NCI-H128 (cell line): ENCODE measurements at regions not wholly inside any gene's neighbourhood (a gene's known extent, or its start where the extent isn't known, plus 50 kb on each side); places are given as distances from the start of the nearest gene placed in this dataset.

Experiments used
- DNase-seq: peaks from one replicate; lab custom pipeline; 2025; ENCODE audit not compliant: unreplicated experiment; lab: John Stamatoyannopoulos, UW

DNA sequence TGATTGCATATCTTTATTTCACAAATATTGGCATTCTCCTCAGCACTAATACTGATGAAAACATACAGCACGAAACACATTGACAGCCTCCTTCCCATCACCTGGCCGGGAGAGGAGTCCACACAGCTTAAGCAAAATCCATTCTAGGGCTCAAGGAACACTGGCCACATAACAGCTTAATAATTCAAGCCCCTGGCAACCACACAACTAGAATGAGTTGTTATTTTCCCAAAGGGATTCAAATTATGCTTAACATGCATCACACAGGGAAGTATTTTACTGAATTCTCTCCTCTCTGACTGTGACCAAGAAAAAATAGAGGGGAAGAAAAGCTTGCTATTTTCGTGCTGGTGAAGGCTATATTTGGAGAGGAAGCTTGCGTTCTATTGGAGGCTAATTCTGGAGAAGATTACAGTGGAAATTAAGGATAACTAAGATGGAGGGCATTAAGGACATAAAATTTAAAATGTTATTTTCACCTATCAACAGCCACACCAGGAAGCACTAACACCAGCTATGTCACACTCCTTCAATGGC is 198.5 kb downstream of the ADGRG6 start:
- DNase-seq: no peak

DNA sequence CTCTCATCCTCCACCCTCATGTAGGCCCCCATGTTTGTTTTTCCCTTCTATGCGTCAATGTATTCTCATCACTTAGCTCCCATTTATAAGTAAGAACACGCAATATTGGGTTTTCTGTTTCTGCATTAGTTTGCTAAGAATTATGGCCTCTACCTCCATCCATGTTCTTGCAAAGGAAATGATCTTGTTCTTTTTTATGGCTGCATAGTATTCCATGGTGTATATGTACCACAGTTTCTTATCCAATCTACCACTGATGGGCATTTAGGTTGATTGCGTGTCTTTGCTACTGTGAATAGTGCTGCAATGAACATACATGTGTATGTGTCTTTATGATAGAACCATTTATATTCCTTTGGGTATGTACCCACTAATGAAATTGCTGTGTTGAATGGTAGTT is 200.0 kb downstream of the ADGRG6 start:
- no peak for DNase-seq

DNA sequence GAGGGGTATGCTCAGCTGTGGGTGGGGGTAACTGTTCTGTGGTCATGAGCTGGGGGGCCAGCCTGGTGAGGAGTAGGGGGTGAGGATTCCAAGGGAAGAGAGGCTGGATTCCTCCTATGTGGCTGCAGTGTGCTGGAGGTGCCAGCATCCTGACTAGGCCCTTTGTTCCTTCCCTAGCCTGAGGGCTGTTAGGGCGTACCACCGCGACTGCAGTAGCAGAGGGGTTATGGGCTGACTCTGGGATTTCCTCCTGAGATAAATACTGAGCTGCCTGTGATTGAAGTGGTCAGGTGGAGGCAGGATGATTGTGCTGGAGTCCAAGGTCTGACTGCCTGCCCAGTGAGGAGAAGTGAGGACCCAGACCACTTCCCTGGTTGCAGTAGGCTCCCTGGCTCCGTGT is 205.3 kb downstream of the ADGRG6 start:
- DNase-seq: no peak

DNA sequence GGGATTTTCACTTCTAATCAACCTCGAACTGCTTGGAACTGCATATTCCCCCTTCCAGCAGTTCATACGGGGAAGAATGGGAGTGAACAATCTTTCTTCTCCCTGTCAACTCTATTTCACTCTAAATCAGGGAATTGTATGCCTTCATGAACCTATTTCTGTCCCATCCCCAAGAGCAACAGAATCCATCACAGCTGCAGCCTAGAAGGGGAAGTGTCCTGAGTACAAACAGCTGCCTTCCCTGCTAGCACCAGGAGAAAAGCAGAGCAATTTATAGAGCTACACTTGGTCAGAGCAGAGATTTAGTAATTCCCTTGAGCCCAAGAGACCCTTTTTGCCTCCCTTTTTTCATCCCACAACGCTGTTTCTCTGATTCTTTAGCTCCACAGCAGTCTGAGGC is 208.4 kb downstream of the ADGRG6 start:
- DNase-seq: no peak

DNA sequence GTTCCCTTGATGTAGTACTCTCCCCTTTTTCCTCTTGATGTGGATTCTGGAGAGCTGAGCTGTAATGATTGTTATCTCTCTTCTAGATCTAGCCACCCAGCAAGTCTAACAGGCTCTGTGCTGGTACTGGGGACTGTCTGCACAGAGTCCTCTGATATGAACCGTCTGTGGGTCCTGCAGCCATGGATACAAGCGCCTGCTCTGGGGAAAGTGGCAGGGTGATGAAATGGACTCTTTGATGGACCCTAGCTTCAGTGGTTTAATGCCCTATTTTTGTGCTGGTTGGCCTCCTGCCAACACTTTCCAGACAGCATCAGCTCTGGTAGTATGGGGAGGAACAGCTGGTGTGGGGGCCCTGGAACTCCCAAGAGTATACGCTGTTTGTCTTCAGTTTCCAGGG is 216.3 kb downstream of the ADGRG6 start:
- no peak for DNase-seq

DNA sequence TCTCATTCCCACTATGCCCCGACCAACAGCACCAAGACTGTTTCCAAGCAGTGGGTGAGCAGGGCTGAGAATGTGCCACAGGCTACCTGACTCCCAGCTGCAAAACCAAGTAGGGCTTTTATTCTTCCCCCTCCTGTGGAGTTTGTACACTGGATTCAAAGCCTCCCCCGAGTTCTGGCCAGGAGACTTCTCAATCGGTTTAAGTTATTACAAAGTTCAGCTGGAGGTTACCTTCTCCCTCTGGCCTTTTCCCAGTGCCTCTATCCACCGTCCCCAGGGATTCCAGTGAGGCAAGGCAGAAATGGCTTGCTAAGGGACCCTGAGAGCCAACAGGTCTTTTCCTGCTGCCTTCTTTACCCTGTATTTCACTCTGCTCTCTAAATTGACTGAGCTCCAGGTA is 217.0 kb downstream of the ADGRG6 start:
- DNase-seq: no peak

DNA sequence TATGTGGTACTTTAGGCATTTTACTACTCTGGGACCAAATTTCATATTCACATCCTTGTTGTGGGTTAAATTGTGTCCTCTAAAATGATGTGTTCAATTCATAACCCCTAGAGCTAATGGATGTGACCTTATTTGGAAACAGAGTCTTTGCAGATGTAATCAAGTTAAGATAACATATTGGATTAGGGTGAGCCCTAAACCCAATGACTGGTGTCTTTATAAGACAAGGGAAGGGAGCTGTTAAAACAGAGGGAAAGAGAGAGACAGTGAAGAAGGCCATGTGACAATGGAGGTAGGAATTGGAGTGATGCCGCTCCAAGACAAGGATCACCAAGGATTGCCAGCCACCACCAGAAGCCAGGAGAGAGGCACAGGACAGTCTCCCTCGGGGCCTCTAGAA is 220.0 kb downstream of the ADGRG6 start:
- no peak for DNase-seq

DNA sequence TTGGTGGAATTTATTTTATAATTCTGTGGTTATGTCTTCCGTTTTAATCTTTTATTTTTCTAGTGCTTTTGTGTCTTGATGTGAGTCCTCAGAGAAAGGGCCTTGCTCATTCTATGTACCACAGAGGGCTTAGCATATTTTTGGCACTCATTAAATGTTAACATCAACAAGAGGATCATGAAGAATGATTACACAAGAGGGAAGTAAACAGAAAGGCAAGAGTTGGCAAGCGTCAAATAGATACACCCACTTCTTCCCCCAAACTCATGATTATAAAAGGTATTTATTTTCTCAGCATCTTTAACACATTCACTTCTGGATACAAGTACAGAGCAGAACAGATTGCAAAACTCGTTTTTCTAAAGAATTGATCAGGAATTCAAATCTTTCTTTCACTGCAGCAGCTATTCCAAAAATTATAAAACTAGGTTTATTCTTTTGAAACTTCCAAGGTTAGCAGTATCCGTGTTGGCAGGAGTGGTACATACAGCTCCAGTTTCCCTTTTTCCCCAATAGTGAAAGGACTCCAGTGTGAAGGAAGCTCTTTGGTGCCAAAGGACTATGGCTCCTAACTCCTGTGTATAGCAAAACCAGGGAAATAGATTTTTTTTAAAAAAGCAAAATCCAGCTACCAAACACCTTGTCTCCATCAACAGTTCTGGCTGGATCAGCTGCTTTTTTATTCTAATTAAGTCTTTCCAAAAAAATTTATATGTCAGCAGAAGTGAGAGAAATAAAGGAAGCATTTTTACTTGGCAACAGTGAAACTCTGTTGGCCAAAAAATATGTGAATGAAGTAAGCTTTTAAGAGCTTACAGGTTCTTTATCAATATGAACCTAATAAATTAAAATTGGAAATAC is 221.9 kb downstream of the ADGRG6 start:
- DNase-seq: no peak

DNA sequence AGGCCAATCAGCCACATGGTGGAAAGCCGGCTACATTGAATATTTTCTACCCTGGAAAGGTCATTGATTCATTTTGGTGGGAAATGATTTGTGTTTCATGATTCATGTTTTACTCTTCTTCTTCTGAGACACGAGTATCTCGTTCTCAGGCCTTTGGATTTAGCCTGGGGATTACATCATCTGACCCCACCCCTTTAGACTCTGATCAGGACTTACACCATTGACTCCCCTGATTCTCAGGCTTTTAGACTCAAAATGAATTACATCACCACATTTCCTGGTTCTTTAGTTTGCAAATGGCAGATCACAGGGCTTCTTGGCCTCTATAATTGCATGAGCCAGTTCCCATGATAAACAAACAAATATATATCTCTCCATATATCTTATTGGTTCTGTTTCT is 228.8 kb downstream of the ADGRG6 start:
- DNase-seq: no peak

DNA sequence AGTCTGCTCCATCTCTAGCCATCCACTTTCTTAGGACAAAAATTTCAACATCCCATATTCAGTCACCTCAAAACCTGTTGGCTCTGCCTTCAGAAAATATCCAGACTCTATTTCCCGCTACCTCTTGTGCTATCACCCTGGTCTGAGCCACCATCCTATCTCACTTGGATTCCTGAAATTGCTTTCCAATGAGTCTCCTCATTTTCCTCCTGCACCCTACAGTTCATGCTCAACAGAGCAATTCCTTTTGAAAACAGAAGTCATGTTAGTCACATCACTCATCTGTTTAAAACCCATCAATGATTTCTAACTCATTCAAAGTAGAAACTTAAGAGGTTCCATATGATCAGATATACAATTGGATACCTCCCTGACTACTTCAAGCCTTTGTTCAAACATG is 229.9 kb downstream of the ADGRG6 start:
- no peak for DNase-seq

DNA sequence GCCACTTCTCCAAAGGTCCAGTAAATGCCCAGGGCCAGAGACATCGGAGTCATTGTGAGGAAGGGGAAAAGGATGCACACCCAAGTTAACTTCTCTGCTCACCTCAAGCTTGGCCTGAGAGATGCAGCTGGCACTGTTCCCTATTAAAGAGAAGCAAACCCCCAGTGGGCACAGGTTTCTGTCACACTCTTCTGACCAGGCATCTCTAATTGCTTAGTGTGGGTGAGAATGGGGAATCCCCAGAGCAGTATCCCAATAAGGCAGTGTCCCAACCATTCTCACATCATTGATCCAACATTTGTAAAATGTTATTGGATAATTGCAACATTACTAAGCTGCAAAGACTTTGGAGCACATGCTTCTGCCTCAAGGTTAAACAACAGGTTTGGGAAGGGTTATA is 232.3 kb downstream of the ADGRG6 start:
- DNase-seq: no peak

DNA sequence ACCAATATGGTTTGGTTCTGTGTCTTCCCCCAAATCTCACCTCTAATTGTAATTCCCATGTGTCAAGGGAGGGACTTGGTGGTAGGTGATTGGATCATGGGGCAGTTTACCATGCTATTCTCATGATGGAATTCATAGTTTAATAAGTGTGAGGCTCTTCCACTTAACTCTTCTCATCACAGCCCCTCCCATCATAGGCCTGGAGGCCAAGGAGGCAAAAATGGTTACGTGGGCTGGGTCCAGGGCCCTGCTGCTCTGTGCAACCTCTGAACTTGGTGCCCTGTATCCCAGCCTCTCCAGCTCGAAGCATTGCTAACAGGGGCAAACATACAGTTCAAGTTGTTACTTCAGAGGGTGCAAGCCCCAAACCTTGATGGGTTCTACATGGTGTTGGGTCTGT is 232.7 kb downstream of the ADGRG6 start:
- DNase-seq: no peak

DNA sequence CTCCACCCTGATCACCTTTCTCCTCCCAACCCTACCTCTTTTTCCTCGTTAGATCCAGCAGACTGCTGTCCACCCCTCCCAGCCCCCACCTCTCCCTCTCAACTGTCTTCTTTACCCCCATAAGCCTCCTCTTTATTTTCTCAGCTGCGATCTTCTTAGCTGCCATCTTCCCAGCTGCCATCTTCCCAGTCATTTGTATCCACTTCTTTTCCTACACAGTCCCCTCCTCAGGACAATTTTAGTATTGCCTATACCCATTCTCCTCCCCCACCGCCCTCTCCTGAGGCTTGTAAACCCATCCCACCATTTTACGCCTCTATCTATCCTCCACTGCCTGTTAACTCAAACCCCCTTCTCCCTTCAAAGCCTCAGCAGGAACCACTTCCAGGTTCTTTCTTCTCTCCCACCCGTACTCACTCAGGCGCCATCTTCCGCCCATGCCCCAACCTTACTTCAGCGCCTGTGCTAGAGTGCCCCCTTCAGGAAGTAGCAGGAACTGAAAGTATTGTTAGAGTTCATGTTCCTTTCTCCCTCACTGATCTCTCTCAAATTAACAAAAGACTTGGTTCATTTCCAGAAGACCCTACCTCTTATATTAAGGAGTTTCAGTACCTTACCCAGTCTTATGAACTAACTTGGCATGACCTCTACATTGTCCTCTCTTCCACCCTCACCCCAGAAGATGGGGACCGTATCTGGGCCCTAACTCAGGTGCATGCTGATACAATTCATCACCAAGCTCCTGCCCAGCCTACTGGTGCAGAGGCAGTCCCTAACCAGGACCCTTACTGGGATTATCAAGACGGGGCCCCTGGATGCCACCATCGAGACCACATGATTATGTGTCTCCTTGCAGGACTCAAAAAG is 236.0 kb downstream of the ADGRG6 start:
- no peak for DNase-seq

DNA sequence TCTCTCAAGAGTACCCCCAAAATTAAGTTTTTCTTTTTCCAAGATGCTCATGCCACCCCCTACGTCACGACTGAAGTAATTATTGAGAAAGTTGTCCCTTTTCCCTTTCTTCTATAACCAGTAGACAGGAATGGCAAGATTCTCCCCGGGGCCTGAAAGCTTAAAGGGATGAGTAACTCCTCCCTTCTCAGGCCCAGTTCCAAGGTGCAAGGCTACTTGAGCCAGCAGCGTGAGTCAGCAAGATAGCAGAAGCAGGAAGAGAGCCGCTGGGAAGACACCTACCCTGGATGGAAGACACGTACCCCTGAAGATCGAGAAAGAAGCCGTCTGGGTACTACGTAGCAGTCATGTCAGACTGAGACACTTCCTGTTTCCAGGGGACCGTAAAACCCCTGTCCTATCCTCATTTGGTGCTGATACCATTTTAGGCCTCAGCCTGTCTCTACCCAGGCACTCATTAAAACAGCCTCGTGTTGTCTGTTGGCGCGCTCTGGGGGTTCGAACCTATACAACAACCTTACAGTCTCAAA is 241.0 kb downstream of the ADGRG6 start:
- no peak for DNase-seq

DNA sequence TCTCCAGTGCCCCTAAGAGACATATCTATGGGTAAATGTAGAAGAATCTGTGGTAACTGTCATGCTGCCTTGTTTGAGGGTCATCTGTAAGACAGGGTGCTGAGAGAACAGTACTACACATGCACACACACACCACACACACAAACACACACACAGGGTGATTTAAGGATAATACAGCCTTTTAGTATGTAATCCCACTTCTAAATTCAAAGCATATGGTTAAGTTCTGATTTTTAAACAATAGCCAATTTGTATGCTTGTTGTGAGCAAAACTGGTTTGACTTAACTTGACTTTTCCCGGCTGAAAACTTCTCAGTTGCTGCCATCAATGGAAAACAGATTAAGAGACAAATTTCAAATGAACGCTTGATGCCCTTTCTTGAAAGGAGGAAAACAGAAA is 241.8 kb downstream of the ADGRG6 start:
- DNase-seq: no peak

DNA sequence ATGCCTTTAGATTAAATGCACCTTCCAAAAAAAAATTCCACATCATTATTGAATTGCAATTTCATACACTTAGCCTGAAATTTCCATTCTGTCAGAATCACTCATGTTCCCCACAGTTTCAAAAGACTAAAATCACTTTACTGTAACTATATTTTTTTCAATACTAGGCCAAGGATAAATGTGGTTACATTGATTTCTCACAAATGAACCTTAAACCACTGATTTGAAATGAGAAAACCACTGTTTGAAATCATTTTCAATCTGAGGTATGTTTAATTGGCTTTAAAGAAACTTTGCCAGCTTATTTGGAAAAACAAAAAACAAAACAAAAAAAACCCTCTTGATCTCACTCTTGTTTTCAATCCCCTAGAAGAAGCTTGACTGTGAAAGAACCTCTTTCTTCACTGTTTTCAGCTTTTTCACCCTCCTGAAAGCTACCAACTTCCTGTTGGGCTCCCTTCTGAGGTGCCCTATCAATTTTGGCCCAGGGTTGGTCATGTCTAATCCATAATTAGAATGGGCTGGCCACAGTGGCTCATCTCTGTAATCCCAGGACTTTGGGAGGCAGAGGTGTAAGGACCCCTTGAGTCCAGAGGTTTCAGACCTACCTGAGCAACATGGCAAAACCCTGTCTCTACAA is 242.5 kb downstream of the ADGRG6 start:
- no peak for DNase-seq

DNA sequence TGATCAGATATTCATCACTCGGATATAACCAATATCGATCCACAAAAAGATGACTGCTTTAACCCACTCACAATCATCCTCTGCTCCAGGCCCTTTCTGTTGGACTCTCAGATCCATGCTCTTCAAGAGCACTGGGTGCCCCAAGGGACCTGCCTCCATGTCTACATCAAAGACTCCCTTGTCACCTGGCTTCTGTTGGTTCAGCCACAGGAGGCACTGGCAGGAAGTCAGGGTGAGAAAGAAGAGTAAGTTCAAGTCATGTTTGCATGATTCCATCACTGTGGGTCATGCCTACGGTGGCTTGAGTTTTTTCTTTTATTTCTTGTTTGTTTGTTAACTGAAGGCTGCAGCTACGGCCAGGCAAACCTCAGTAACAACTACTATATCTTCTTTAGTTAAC is 243.3 kb downstream of the ADGRG6 start:
- no peak for DNase-seq

DNA sequence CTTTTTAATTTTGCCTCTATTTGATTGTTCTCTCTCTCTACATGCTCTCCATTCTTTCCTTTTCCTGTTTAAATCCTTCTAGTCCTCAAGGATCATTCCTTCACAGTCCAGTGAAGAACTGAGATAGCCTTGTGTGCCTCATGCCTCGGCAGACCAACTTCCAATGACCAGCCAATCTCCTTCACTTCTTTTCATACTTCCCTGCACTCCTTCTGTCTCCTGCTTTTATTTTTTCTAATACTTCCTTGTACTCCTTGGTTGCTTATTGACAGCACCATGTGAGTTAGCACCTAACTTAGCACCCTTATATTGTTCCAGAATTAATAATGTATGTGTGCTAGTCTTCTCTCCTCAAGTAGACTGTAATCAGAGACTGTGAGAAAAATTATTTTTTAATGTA is 246.8 kb downstream of the ADGRG6 start:
- no peak for DNase-seq

DNA sequence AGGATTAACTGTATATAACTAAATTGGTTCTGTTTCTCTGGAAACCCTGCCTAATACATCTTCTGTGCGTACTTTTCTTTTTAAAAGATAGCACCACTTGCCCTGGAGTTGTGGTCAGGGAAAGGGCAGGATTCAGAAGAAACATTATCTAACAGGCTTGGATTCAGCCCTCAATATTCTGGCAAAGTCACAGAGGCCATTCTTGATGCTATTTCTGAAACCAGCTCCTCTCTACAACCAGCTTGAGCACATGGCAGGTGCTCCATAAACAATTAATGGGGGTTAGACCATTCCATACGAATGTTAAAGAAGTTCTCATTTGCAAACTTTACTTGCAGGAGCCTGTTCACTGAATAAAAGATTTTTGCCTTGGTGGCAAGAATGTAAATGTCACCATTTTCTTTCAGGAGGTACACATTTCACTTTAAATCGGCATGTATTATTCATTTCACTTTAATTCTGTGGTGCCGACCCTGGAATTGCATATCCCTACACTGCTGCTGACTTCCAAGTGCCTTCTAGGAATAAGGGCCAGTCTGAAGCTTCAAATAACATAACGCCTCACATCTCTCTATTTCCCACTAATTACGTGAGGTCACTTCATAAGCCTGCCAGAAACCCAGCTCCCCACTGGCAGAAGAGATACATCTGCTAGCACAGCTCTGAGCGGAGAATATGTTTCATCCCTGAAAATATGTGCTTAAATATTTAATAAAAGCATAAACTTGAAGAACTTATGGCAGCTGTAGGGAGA is 248.7 kb downstream of the ADGRG6 start:
- no peak for DNase-seq

DNA sequence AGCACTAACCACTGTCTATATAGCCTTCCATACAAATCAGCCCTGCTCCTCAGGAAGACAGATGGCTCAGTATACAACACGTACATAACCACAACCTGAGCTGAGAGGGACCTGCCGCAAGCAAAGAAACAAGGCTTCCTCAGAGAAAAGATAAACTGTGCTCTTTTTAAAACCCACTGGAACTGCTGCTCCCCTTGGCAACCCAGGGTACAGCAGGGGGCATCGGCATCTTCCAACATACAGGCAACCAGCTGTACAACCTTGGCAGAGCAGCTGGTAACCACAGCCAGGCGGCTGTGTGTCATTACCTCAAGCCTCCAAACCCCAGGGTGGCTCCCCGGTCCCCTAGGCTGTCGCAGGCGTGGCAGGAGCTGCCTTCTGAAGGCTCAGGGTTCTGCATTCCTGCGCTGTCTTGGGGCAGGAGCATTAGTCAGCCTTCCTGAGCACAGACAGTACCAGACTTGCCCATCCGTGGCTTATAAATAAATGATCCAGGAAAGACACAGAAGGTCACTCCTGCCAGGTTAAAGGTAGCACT is 249.5 kb downstream of the ADGRG6 start:
- DNase-seq: no peak
